ENCODE measurements at regions not wholly inside any gene's neighbourhood (a gene's known extent, or its start where the extent isn't known, plus 50 kb on each side); places are given as distances from the start of the nearest gene placed in this dataset.

- Histone ChIP-seq H3K27ac (no peak overlapping the region), H3K27me3 (replicated peaks; ENCODE audit: insufficient read depth) (no peaks in the 10 kb centered on the region), H3K4me1 (ENCODE audit: control insufficient read depth in 1 of 2, low read depth in 2 of 2) (no peaks in the 10 kb centered on the region), H3K36me3 (no peaks in the 10 kb centered on the region), H3K4me3 (no peak overlapping the region), H3K9me3 (no peaks in the 10 kb centered on the region)
- DNase-seq (ENCODE audit: low spot score) (no peak), ATAC-seq (ENCODE audit: insufficient number of reproducible peaks, low FRiP score, low read depth) (no peak)
- no peak for TF ChIP-seq CTCF (IDR thresholded peaks at IDR 0.05)
These were observed 59.9 kb upstream of the FAM3C start for GRCh38 chr7:121456015-121456414.

GRCh38 chr7:121452389-121452788, 56.3 kb upstream of the FAM3C start:
- Histone ChIP-seq H3K4me3 (no peak overlapping the region), H3K36me3 (no peaks in the 10 kb centered on the region), H3K27me3 (replicated peaks; ENCODE audit: insufficient read depth) (no peaks in the 10 kb centered on the region), H3K4me1 (ENCODE audit: control insufficient read depth in 1 of 2, low read depth in 2 of 2) (no peaks in the 10 kb centered on the region), H3K27ac (no peak overlapping the region), H3K9me3 (no peaks in the 10 kb centered on the region)
- no peak for TF ChIP-seq CTCF (IDR thresholded peaks at IDR 0.05)
- DNase-seq (ENCODE audit: low spot score) (no peak), ATAC-seq (ENCODE audit: insufficient number of reproducible peaks, low FRiP score, low read depth) (no peak)

- Histone ChIP-seq H3K4me1 (ENCODE audit: control insufficient read depth in 1 of 2, low read depth in 2 of 2) (no peaks in the 10 kb centered on the region), H3K36me3 (no peaks in the 10 kb centered on the region), H3K4me3 (no peak overlapping the region), H3K9me3 (no peaks in the 10 kb centered on the region), H3K27me3 (replicated peaks; ENCODE audit: insufficient read depth) (no peaks in the 10 kb centered on the region), H3K27ac (no peak overlapping the region)
- ATAC-seq (ENCODE audit: insufficient number of reproducible peaks, low FRiP score, low read depth) (no peak), DNase-seq (ENCODE audit: low spot score) (no peak)
- no peak for TF ChIP-seq CTCF (IDR thresholded peaks at IDR 0.05)
These were observed 55.4 kb upstream of the FAM3C start for GRCh38 chr7:121451367-121452094.

- Histone ChIP-seq H3K27me3 (replicated peaks; ENCODE audit: insufficient read depth) (no peaks in the 10 kb centered on the region), H3K4me3 (no peak overlapping the region), H3K9me3 (no peaks in the 10 kb centered on the region), H3K4me1 (ENCODE audit: control insufficient read depth in 1 of 2, low read depth in 2 of 2) (no peaks in the 10 kb centered on the region), H3K36me3 (no peaks in the 10 kb centered on the region), H3K27ac (no peak overlapping the region)
- no peak for ATAC-seq (ENCODE audit: insufficient number of reproducible peaks, low FRiP score, low read depth)
- DNase-seq (ENCODE audit: low spot score) = no peak
- TF ChIP-seq CTCF (IDR thresholded peaks at IDR 0.05) = no peak
These were observed 54.6 kb upstream of the FAM3C start for GRCh38 chr7:121450631-121451198.

GRCh38 chr7:121449735-121450240, 53.7 kb upstream of the FAM3C start:
- H3K4me1 ChIP-seq (ENCODE audit: control insufficient read depth in 1 of 2, low read depth in 2 of 2) = no peaks in the 10 kb centered on the region
- no peak for TF ChIP-seq CTCF (IDR thresholded peaks at IDR 0.05)
- H3K36me3 ChIP-seq = no peaks in the 10 kb centered on the region
- DNase-seq (ENCODE audit: low spot score) = no peak
- no peak overlapping the region for H3K4me3 ChIP-seq
- H3K9me3 ChIP-seq = no peaks in the 10 kb centered on the region
- ATAC-seq (ENCODE audit: insufficient number of reproducible peaks, low FRiP score, low read depth) = no peak
- H3K27me3 ChIP-seq (replicated peaks; ENCODE audit: insufficient read depth) = no peaks in the 10 kb centered on the region
- no peak overlapping the region for H3K27ac ChIP-seq
